Central memory CD8-positive, alpha-beta T cell (primary cell): ENCODE measurements at regions not wholly inside any gene's neighbourhood (a gene's known extent, or its start where the extent isn't known, plus 50 kb on each side); places are given as distances from the start of the nearest gene placed in this dataset.
A peak's percentile ranks its signal among the peaks of the same experiment; 100 is the strongest.

Experiments used
- ATAC-seq: fragments of 150-1000 bp; cut with Tn5 transposase; replicated peaks from 2 replicates; pipeline ENCODE4 v1.10.0; 2022; ENCODE audit warnings: mild to moderate bottlenecking, moderate FRiP score, moderate number of reproducible peaks; ENCODE audit not compliant: poor library complexity, severe bottlenecking; ENCODE audit errors: extremely low read depth
- DNase-seq, 2 donors: peaks; one replicate each; pipeline ENCODE4 v3.0.0; 2021; ENCODE audit warnings: low spot score in 2 of 2
- H3K27ac Mint-ChIP-seq: one replicate; pipeline ENCODE4 v1.8.0; 2022; ENCODE audit warnings: low read depth, mild to moderate bottlenecking, moderate library complexity, mixed read lengths
- H3K27me3 Mint-ChIP-seq: one replicate; pipeline ENCODE4 v1.8.0; 2022; ENCODE audit warnings: mixed read lengths
- H3K36me3 Mint-ChIP-seq: one replicate; pipeline ENCODE4 v1.8.0; 2022; ENCODE audit warnings: mild to moderate bottlenecking, moderate library complexity, mixed read lengths; ENCODE audit not compliant: insufficient read depth
- H3K4me1 Mint-ChIP-seq: one replicate; pipeline ENCODE4 v1.8.0; 2022; ENCODE audit warnings: mixed read lengths
- H3K4me3 Mint-ChIP-seq: one replicate; pipeline ENCODE4 v1.8.0; 2022; ENCODE audit warnings: mild to moderate bottlenecking, moderate library complexity, mixed read lengths
- H3K9me3 Mint-ChIP-seq: one replicate; pipeline ENCODE4 v1.8.0; 2022; ENCODE audit warnings: mixed read lengths

DNA sequence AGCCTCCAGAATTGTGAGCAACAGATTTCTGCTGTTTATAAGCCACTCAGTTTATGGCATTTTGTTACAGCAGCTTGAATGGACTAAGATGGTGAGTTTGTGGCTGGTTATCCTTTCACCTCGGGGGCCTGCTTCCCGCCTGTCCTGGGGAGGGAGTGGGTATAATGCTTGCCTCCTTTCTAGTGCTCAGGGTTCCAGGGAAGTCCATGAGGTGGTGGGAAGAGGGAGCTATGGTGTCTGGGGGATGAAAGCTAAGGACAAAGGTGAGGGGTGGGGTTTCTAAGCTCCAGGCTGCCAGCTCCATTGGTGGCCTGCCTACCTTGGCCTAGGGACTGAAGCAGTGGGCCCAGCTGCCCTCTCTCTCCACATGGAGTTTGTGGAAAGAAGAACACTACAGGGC is 50.2 kb upstream of the SDK2 start:
- H3K36me3 Mint-ChIP-seq = peaks cover 3% of the 10 kb centered on the region
- H3K27ac Mint-ChIP-seq = no peak overlapping the region
- H3K27me3 Mint-ChIP-seq = peaks cover 23% of the 10 kb centered on the region
- no peak for DNase-seq
- no peak for ATAC-seq
- peaks cover 8% of the 10 kb centered on the region for H3K9me3 Mint-ChIP-seq
- H3K4me1 Mint-ChIP-seq = no peaks in the 10 kb centered on the region
- no peak overlapping the region for H3K4me3 Mint-ChIP-seq

DNA sequence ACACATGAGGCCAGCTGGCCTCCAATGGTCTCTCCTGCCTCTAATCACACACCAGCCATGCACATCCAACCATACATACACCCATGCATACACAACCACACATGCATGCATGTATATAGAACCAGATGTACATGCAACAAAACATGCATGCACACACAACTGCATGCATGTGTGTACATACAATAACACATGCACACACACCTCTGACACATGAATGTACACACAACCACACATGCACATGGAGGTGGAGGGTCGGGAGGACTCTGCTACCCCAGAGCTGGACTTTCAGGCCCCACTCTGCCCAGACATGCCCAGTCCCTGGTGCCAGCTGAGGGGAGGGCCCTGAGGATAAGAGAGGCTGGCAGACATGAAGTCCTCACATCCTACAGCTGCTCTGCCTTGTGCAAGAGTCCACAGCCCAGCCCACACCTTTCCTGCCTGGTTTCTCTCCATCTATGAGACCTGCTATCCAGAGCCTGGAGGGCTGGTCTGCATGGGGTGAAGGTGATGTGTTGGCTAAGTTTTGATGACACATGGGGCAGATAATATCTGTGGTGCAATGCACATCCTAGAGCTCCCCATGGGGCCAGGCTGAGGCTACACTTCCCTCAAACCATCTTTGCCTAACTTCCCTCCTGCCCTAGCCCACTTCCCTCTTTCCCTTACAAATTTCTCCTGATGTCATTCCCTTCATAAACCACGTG is 50.9 kb upstream of the SDK2 start:
- no peaks in the 10 kb centered on the region for H3K4me1 Mint-ChIP-seq
- no peak overlapping the region for H3K27ac Mint-ChIP-seq
- peaks cover 3% of the 10 kb centered on the region for H3K36me3 Mint-ChIP-seq
- DNase-seq = no peak
- peaks cover 20% of the 10 kb centered on the region for H3K27me3 Mint-ChIP-seq
- ATAC-seq = no peak
- H3K9me3 Mint-ChIP-seq = peaks cover 8% of the 10 kb centered on the region
- no peak overlapping the region for H3K4me3 Mint-ChIP-seq

DNA sequence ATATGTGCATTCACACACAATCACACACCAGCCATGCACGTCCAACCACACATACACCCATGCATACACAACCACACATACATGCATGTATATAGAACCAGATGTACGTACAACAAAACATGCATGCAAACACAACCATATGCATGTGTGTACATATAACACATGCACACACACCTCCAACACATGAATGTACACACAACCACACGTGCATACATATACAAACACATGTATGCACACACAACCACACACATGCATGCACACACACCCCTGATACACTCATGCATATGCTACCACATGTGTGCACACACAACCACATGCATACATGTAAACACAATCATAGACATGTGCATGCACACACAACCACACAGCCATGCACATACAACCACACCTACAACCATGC is 52.0 kb upstream of the SDK2 start:
- no peak overlapping the region for H3K27ac Mint-ChIP-seq
- no peak for DNase-seq
- H3K36me3 Mint-ChIP-seq = peaks cover 3% of the 10 kb centered on the region
- ATAC-seq = no peak
- H3K27me3 Mint-ChIP-seq = peaks cover 10% of the 10 kb centered on the region
- no peaks in the 10 kb centered on the region for H3K4me1 Mint-ChIP-seq
- H3K9me3 Mint-ChIP-seq = peaks cover 8% of the 10 kb centered on the region
- H3K4me3 Mint-ChIP-seq = no peak overlapping the region

DNA sequence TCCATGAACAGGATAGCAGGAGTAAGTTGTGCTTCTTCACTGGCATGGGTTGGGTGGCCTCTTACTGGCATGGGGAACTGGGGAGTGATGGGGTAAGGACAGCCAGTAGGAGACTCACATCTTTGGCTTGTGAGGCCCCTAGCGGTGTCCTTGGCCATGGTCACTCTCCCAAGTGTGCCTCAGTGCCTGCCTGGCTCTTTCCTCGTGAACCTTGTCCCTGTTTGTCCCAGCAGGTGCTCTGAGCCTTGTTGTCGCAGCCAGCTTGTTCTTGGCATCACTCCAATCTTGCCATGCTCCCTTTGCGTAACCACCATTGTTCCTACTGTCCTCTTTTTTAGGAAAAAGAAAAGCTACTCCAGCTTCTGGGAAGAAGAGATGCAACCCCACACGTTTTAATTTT is 53.6 kb upstream of the SDK2 start:
- DNase-seq (no peak), ATAC-seq (no peak)
- Mint-ChIP-seq H3K9me3 (peaks cover 8% of the 10 kb centered on the region), H3K36me3 (peaks cover 1% of the 10 kb centered on the region), H3K27me3 (peaks cover 7% of the 10 kb centered on the region), H3K27ac (no peak overlapping the region), H3K4me1 (no peaks in the 10 kb centered on the region), H3K4me3 (no peak overlapping the region)

DNA sequence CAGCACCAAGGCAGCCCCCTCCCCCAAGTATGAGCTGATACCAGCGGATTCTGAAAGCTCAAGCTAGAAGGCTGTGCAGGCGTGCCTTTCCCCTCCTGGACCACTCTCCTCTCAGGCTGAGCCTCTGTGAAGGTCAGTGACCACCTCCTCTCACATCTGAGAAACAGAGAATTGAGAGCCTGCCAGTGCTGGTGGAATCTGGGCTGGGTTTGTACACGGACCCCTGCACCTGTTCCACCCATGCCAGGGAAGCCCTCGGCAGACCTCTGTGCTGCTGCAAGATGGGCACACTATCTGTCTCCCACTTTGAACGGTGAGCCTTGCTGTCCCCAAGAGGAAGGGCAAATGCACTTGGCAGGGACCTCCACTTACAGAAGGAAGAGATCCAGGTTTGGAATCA is 54.7 kb upstream of the SDK2 start:
- H3K36me3 Mint-ChIP-seq = peaks cover 2% of the 10 kb centered on the region
- H3K27ac Mint-ChIP-seq = no peak overlapping the region
- no peak for DNase-seq
- peaks cover 8% of the 10 kb centered on the region for H3K9me3 Mint-ChIP-seq
- H3K4me3 Mint-ChIP-seq = no peak overlapping the region
- H3K4me1 Mint-ChIP-seq = no peaks in the 10 kb centered on the region
- H3K27me3 Mint-ChIP-seq = peaks cover 9% of the 10 kb centered on the region
- ATAC-seq = no peak

DNA sequence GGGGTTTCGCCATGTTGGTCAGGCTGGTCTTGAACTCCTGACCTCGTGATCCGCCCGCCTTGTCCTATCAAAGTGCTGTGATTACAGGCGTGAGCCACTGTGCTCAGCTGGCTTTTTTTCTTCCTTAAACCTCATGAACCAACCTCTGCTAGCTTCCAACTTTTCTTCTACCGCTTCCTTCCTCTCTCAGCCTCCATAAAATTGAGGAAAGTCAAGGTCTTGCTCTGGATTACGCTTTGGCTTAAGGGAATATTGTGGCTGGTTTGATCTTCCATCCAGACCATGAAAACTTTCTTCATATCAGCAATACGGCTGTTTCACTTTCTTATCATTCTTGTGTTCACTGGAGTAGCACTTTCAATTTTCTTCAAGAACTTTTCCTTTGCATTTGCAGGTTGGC is 57.5 kb upstream of the SDK2 start:
- DNase-seq = no peak
- Mint-ChIP-seq H3K27me3 (peaks cover 23% of the 10 kb centered on the region), H3K4me1 (no peaks in the 10 kb centered on the region), H3K27ac (no peak overlapping the region), H3K4me3 (no peak overlapping the region), H3K9me3 (peaks cover 1% of the 10 kb centered on the region), H3K36me3 (peaks cover 3% of the 10 kb centered on the region)
- no peak for ATAC-seq

DNA sequence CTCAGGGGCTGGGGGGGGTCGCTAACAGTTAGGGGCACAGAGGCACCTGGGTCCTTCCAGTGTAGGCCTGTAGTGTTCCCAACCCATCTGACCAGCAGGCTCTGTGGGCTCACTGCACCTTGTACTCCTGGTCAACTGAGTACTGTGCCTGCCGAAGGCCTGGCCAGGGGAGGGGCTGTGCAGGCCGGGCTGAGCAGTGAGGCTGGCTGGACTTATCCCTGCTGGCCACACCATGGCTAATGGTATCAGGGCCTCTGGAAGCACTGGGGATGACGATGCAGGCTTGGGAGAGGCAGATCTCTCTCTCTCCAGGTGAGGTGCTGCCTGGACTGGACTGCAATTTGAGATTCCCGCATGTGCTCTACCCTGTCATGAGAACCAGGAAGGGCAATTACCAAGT is 58.9 kb upstream of the SDK2 start:
- Mint-ChIP-seq H3K36me3 (peaks cover 1% of the 10 kb centered on the region), H3K9me3 (no peaks in the 10 kb centered on the region), H3K27me3 (peaks cover 33% of the 10 kb centered on the region), H3K27ac (no peak overlapping the region), H3K4me1 (no peaks in the 10 kb centered on the region), H3K4me3 (no peak overlapping the region)
- DNase-seq = no peak
- no peak for ATAC-seq

DNA sequence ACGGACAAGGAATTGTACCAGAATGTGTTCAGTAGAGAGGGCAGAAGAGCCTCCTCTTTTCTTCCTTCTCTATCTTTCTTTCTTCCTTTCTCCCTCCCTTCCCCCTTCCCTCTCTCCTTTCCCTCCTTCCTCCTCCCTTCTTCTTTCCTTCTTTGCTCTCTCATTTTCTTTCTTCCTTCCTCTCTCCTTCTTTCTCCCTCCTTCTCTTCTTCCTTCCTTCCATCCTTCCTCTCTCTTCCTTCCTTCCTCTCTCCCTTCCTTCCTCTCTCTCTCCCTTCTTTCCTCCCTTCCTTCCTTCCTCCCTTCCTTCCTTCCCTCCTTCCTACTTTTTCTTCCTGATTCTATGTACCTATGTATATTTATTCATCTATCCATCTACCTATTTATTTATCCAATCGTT is 59.7 kb upstream of the SDK2 start:
- H3K4me3 Mint-ChIP-seq = no peak overlapping the region
- peaks cover 40% of the 10 kb centered on the region for H3K27me3 Mint-ChIP-seq
- no peaks in the 10 kb centered on the region for H3K4me1 Mint-ChIP-seq
- peaks cover 1% of the 10 kb centered on the region for H3K36me3 Mint-ChIP-seq
- no peak overlapping the region for H3K27ac Mint-ChIP-seq
- ATAC-seq (no peak), DNase-seq (no peak)
- H3K9me3 Mint-ChIP-seq = no peaks in the 10 kb centered on the region

DNA sequence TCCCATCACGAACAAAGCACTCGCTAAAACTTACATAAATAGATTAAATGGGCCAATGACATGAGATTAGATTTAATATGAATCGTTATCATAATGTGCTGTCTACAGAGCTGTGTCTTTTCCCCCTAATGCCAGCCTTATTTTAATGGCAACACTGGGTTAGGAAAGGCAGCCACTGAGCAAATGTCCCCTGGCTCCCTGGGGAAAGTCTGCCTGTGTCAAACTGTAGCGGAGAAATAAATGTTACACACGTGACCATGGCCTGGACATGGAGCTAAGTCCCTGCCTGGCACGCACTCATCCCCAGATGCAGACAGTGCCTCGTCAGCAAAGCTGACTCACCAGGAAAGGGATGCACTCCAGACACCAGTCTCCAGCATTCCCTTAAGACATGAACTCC is 61.3 kb upstream of the SDK2 start:
- peaks cover 1% of the 10 kb centered on the region for H3K36me3 Mint-ChIP-seq

DNA sequence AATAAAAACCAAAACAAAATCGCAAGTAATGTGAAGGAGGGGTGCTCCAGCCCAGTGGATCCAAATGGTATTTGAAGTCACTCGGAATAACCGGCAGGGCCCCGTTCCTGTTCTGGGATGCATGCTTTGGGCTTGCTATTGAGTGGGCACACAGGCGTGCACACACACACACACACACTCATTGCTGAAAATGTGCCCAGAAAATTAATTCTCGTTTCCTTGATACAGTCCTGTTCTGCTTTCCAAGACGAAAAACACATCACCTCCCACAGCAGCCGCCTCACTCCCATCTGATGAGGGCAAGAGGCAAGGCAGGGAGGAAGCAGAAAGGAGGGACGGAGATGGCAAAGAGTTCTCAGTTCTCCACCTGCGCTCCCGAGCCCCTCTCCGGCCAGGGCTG is 62.2 kb upstream of the SDK2 start:
- ATAC-seq = no peak
- Mint-ChIP-seq H3K36me3 (peaks cover 1% of the 10 kb centered on the region), H3K4me3 (no peak overlapping the region), H3K9me3 (no peaks in the 10 kb centered on the region), H3K27ac (no peak overlapping the region), H3K4me1 (peaks cover 12% of the 10 kb centered on the region), H3K27me3 (peaks cover 50% of the 10 kb centered on the region)
- DNase-seq = no peak

More for the DNA sequence above, 61.3 kb upstream of the SDK2 start:
- DNase-seq (no peak), ATAC-seq (no peak)
- Mint-ChIP-seq H3K4me3 (no peak overlapping the region), H3K9me3 (no peaks in the 10 kb centered on the region), H3K27me3 (peaks cover 50% of the 10 kb centered on the region), H3K4me1 (peaks cover 7% of the 10 kb centered on the region), H3K27ac (no peak overlapping the region)

DNA sequence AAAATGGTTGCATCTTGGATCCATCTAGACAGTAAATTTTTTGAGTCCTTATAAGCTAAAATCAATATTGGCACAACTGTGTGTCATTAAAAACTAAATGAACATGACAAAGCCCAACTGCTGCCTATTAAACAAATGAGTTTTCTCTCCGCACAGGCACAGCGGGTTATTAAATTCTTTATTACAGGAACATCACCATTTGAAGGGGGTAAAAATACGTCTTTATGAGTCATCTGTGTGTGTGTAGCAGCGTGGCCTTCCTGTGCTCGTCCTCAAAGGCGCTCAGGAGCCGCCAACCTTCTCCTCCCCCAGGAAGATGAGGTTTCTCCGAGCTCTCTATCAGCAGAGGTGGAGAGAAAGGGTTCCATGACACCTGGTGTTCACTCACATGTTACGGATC is 62.6 kb upstream of the SDK2 start:
- peaks cover 12% of the 10 kb centered on the region for H3K4me1 Mint-ChIP-seq
- DNase-seq (no peak), ATAC-seq (no peak)
- no peaks in the 10 kb centered on the region for H3K9me3 Mint-ChIP-seq
- H3K4me3 Mint-ChIP-seq = no peak overlapping the region
- peaks cover 1% of the 10 kb centered on the region for H3K36me3 Mint-ChIP-seq
- H3K27me3 Mint-ChIP-seq = peaks cover 53% of the 10 kb centered on the region
- H3K27ac Mint-ChIP-seq = no peak overlapping the region

DNA sequence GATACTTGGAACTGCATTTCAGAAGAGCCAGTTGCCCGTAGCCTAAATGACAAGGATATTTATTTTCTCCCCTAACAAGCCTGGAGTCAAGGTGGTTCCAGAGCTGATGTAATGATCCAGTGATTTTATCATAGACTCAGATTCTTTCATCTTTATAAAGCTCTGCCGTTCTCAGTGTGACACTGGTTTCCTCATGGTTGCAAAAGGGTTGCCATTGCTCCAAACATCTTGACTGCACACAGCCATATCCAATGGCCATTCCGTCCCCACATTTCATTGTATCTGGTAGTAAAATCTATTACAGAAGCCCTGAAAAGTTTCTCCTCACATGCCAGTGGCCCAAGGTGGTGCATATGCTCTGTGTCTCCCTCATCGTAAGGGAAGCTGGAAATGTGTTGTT is 63.1 kb upstream of the SDK2 start:
- Mint-ChIP-seq H3K4me1 (peaks cover 12% of the 10 kb centered on the region), H3K4me3 (no peak overlapping the region), H3K36me3 (peaks cover 1% of the 10 kb centered on the region), H3K27ac (no peak overlapping the region), H3K27me3 (peaks cover 58% of the 10 kb centered on the region), H3K9me3 (no peaks in the 10 kb centered on the region)
- ATAC-seq = no peak
- no peak for DNase-seq

DNA sequence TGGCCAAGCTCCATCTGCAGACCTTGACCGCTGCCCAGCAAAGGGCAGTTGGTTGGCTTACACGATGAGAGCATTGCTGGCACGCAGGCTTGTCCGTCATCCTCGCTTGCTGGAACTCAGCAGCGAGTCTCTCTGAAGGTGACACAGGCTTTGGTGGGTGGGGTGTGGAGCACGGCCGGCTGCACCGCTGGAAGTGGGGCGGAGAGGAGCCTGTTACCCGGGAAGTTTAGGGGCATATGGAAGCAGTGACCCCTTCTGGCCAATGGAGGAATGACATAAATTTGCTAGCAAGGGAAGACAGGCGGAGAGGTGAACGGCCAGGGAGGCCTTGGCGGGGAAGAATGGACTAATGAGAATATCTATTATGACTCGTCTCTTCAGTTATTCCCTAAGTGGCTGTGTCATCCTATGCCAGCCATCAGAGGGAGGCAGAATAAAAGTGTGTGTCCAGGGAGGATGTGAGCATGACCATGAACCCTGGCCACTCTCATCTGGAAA is 65.9 kb upstream of the SDK2 start:
- H3K27me3 Mint-ChIP-seq = peaks cover 54% of the 10 kb centered on the region
- no peaks in the 10 kb centered on the region for H3K36me3 Mint-ChIP-seq
- peaks cover 12% of the 10 kb centered on the region for H3K4me1 Mint-ChIP-seq
- DNase-seq (peak; percentile 38 to 50), ATAC-seq (no peak)
- no peak overlapping the region for H3K4me3 Mint-ChIP-seq
- H3K27ac Mint-ChIP-seq = no peak overlapping the region
- H3K9me3 Mint-ChIP-seq = no peaks in the 10 kb centered on the region
